Tibial nerve (tissue), 4 donors: ENCODE measurements at regions not wholly inside any gene's neighbourhood (a gene's known extent, or its start where the extent isn't known, plus 50 kb on each side); places are given as distances from the start of the nearest gene placed in this dataset.
"Not testable (repeated sequence)": the region's sequence is repeated elsewhere in the genome, so short reads cannot be mapped to it uniquely, and the experiment has no call there.

Experiments used
- DNase-seq, 2 donors: peaks; one replicate each; pipeline ENCODE4 v3.0.0-alpha.2; 2019; ENCODE audit warnings: low spot score in 2 of 2
- H3K27ac ChIP-seq, 4 donors: fragments of 200-600 bp; sonication (generic) in 3 of 4; one replicate each; pipeline ENCODE4 v1.5.1; 2017 to 2019; ENCODE audit warnings: mild to moderate bottlenecking in 1 of 4
- H3K27me3 ChIP-seq, 2 donors: fragments of 200-600 bp; sonication (generic) in 1 of 2; one replicate each; pipeline versions ENCODE4 v1.5.1 to v1.6.0; 2017 to 2019
- H3K36me3 ChIP-seq, 3 donors: fragments of 200-600 bp; sonication (generic); one replicate each; pipeline ENCODE4 v1.5.1; 2018 to 2019
- H3K4me1 ChIP-seq, 4 donors: fragments of 200-600 bp; sonication (generic) in 3 of 4; one replicate each; pipeline ENCODE4 v1.5.1; 2017 to 2019
- H3K4me3 ChIP-seq, 4 donors: fragments of 200-600 bp; sonication (generic) in 3 of 4; one replicate each; pipeline ENCODE4 v1.5.1; 2017 to 2019; ENCODE audit warnings: mild to moderate bottlenecking in 1 of 4, moderate library complexity in 1 of 4
- H3K9me3 ChIP-seq, 4 donors: fragments of 200-600 bp; sonication (generic) in 3 of 4; one replicate each; pipeline ENCODE4 v1.5.1; 2017 to 2019
- CTCF ChIP-seq, 5 experiments: fragments of 200-600 bp in 3 of 5; fragments of 450-650 bp in 2 of 5; sonication (generic) in 3 of 5; IDR thresholded peaks; one replicate each; pipeline ENCODE4 v1.5.1; 2016 to 2019; ENCODE audit warnings: antibody characterized with exemption in 5 of 5, mild to moderate bottlenecking in 3 of 5, moderate library complexity in 2 of 5
- EP300 ChIP-seq, 2 donors: sonication (generic); formaldehyde crosslinking; IDR thresholded peaks; one replicate each; pipeline ENCODE4 v1.6.1; 2017; ENCODE audit warnings: antibody characterized with exemption in 2 of 2, mild to moderate bottlenecking in 1 of 2
- POLR2A ChIP-seq, 2 donors: fragments of 450-650 bp; IDR thresholded peaks; one replicate each; pipeline ENCODE4 v1.6.1; 2017; ENCODE audit warnings: antibody characterized with exemption in 2 of 2, mild to moderate bottlenecking in 2 of 2, moderate library complexity in 2 of 2
- WGBS, 2 donors: methylation state at CpG; one replicate each; pipeline ENCODE4 v1.1.5; 2018; 5-methylcytosine and 5-hydroxymethylcytosine counted together

- H3K36me3 ChIP-seq = no peaks in the 10 kb centered on the region
- no peak for TF ChIP-seq POLR2A (IDR thresholded peaks at IDR 0.05)
- TF ChIP-seq EP300 (IDR thresholded peaks at IDR 0.05) = peak in 1 of 2 donors; percentile 47
- no peak for TF ChIP-seq CTCF (IDR thresholded peaks at IDR 0.05)
- H3K27me3 ChIP-seq = no peaks in the 10 kb centered on the region
- no peaks in the 10 kb centered on the region for H3K9me3 ChIP-seq
- no peak overlapping the region for H3K4me3 ChIP-seq
- H3K4me1 ChIP-seq = peaks cover 0 to 5% (median 0%) of the 10 kb centered on the region in 4 donors
- 10 to 14% methylated on average over 2 of the region's 2 CpGs for WGBS, 2 donors
- DNase-seq = no peak
- H3K27ac ChIP-seq = no peak overlapping the region
Measured at GRCh38 chr2:223180463-223180862, 128.5 kb downstream of the KCNE4 start.

GRCh38 chr2:223181561-223181960 lies 129.6 kb downstream of the KCNE4 start:
- no peak for TF ChIP-seq POLR2A (IDR thresholded peaks at IDR 0.05)
- DNase-seq = no peak
- WGBS, 2 donors = 53 to 78% methylated on average over 1 of the region's 1 CpG
- no peak overlapping the region for H3K4me3 ChIP-seq
- H3K36me3 ChIP-seq = no peaks in the 10 kb centered on the region
- no peaks in the 10 kb centered on the region for H3K9me3 ChIP-seq
- H3K27me3 ChIP-seq = no peaks in the 10 kb centered on the region
- H3K27ac ChIP-seq = no peak overlapping the region
- peaks cover 0 to 5% (median 0%) of the 10 kb centered on the region in 4 donors for H3K4me1 ChIP-seq

- no peak for TF ChIP-seq POLR2A (IDR thresholded peaks at IDR 0.05)
- no peak for TF ChIP-seq EP300 (IDR thresholded peaks at IDR 0.05)
- TF ChIP-seq CTCF (IDR thresholded peaks at IDR 0.05) = no peak
- Histone ChIP-seq H3K4me3 (no peak overlapping the region), H3K4me1 (peaks cover 0 to 5% (median 0%) of the 10 kb centered on the region in 4 donors), H3K27ac (no peak overlapping the region), H3K27me3 (no peaks in the 10 kb centered on the region), H3K9me3 (no peaks in the 10 kb centered on the region), H3K36me3 (no peaks in the 10 kb centered on the region)
- DNase-seq = no peak
- WGBS, 2 donors = 80 to 95% methylated on average over 2 of the region's 2 CpGs
Measured at GRCh38 chr2:223182356-223182755, 130.4 kb downstream of the KCNE4 start.

- 92 to 93% methylated on average over 4 of the region's 4 CpGs for WGBS, 2 donors
- TF ChIP-seq EP300 (IDR thresholded peaks at IDR 0.05) = no peak
- TF ChIP-seq POLR2A (IDR thresholded peaks at IDR 0.05) = no peak
- H3K36me3 ChIP-seq = no peaks in the 10 kb centered on the region
- no peak overlapping the region for H3K4me3 ChIP-seq
- no peaks in the 10 kb centered on the region for H3K27me3 ChIP-seq
- DNase-seq = no peak
- no peak overlapping the region for H3K27ac ChIP-seq
- no peaks in the 10 kb centered on the region for H3K4me1 ChIP-seq
- no peaks in the 10 kb centered on the region for H3K9me3 ChIP-seq
Measured at GRCh38 chr2:223185638-223186037, 133.6 kb downstream of the KCNE4 start.

- WGBS, 2 donors = 88 to 90% methylated on average over 3 of the region's 3 CpGs
- DNase-seq = no peak
- H3K4me3 ChIP-seq = no peak overlapping the region
- H3K4me1 ChIP-seq = no peaks in the 10 kb centered on the region
- H3K27ac ChIP-seq = no peak overlapping the region
- no peaks in the 10 kb centered on the region for H3K27me3 ChIP-seq
- no peak for TF ChIP-seq POLR2A (IDR thresholded peaks at IDR 0.05)
- no peak for TF ChIP-seq CTCF (IDR thresholded peaks at IDR 0.05)
- no peak for TF ChIP-seq EP300 (IDR thresholded peaks at IDR 0.05)
- H3K36me3 ChIP-seq = no peaks in the 10 kb centered on the region
- H3K9me3 ChIP-seq = no peaks in the 10 kb centered on the region
Measured at GRCh38 chr2:223187256-223187655, 135.3 kb downstream of the KCNE4 start.

GRCh38 chr2:223190561-223191206 lies 138.7 kb downstream of the KCNE4 start:
- DNase-seq, H3K4me3 ChIP-seq, H3K36me3 ChIP-seq, H3K27me3 ChIP-seq, H3K9me3 ChIP-seq, H3K27ac ChIP-seq, H3K4me1 ChIP-seq: not testable (repeated sequence)
- WGBS, 2 donors = 66 to 70% methylated on average over 10 of the region's 10 CpGs

GRCh38 chr2:223196331-223196730 lies 144.3 kb downstream of the KCNE4 start:
- no peak overlapping the region for H3K4me3 ChIP-seq
- H3K4me1 ChIP-seq = no peaks in the 10 kb centered on the region
- TF ChIP-seq EP300 (IDR thresholded peaks at IDR 0.05) (no peak), POLR2A (IDR thresholded peaks at IDR 0.05) (no peak), CTCF (IDR thresholded peaks at IDR 0.05) (no peak)
- H3K27me3 ChIP-seq = no peaks in the 10 kb centered on the region
- no peak for DNase-seq
- no peak overlapping the region for H3K27ac ChIP-seq
- H3K36me3 ChIP-seq = no peaks in the 10 kb centered on the region
- H3K9me3 ChIP-seq = no peaks in the 10 kb centered on the region
- WGBS, 2 donors = 53% methylated on average over 5 of the region's 5 CpGs
